Endodermal cell (in vitro differentiated cells): ENCODE measurements at regions not wholly inside any gene's neighbourhood (a gene's known extent, or its start where the extent isn't known, plus 50 kb on each side); places are given as distances from the start of the nearest gene placed in this dataset.

Source experiments
- DNase-seq: peaks from one replicate; pipeline ENCODE4 v3.0.0-alpha.2; 2017
- H3K27ac ChIP-seq: 2 replicates; pipeline ENCODE4 v1.5.1; 2013; ENCODE audit warnings: mild to moderate bottlenecking, low read depth, low read length, moderate library complexity
- H3K27me3 ChIP-seq: 2 replicates; pipeline ENCODE4 v1.6.1; 2013; ENCODE audit warnings: mild to moderate bottlenecking, low read length, moderate library complexity; ENCODE audit not compliant: insufficient read depth, control insufficient read depth, poor library complexity, severe bottlenecking
- H3K36me3 ChIP-seq: 2 replicates; pipeline ENCODE4 v1.7.0; 2013; ENCODE audit warnings: mild to moderate bottlenecking, low read length, moderate library complexity; ENCODE audit not compliant: control insufficient read depth, insufficient read depth
- H3K4me1 ChIP-seq: one replicate; pipeline ENCODE4 v1.7.0; 2013; ENCODE audit warnings: low read length; ENCODE audit not compliant: control insufficient read depth, insufficient read depth
- H3K4me3 ChIP-seq: 2 replicates; pipeline ENCODE4 v1.5.1; 2013; ENCODE audit warnings: mild to moderate bottlenecking, low read length, moderate library complexity
- H3K9ac ChIP-seq: 2 replicates; pipeline ENCODE4 v1.6.1; 2013; ENCODE audit warnings: mild to moderate bottlenecking, low read length, moderate library complexity; ENCODE audit not compliant: poor library complexity, severe bottlenecking; ENCODE audit errors: extremely low read depth
- H3K9me3 ChIP-seq: 2 replicates; pipeline ENCODE4 v1.6.1; 2013; ENCODE audit warnings: mild to moderate bottlenecking, low read length, moderate library complexity; ENCODE audit not compliant: control insufficient read depth
- H3K27ac Mint-ChIP-seq: 2 replicates; pipeline ENCODE4 v1.8.0; 2020; ENCODE audit warnings: mixed read lengths
- H3K27me3 Mint-ChIP-seq: 2 replicates; pipeline ENCODE4 v1.8.0; 2021; ENCODE audit warnings: mild to moderate bottlenecking, mixed read lengths; ENCODE audit not compliant: insufficient read depth
- H3K36me3 Mint-ChIP-seq: 2 replicates; pipeline ENCODE4 v1.8.0; 2020; ENCODE audit warnings: low read depth, mixed read lengths
- H3K4me1 Mint-ChIP-seq: 2 replicates; pipeline ENCODE4 v1.8.0; 2020; ENCODE audit warnings: mixed read lengths
- H3K4me3 Mint-ChIP-seq: 2 replicates; pipeline ENCODE4 v1.8.0; 2020; ENCODE audit warnings: mild to moderate bottlenecking, moderate library complexity, mixed read lengths
- H3K9me3 Mint-ChIP-seq: 2 replicates; pipeline ENCODE4 v1.8.0; 2020; ENCODE audit warnings: mild to moderate bottlenecking, mixed read lengths
- WGBS, 2 experiments: methylation state at CpG; one replicate each; pipeline versions ENCODE4 v1.1.5 to v1.1.7; 2013; ENCODE audit warnings: missing lambda C conversion rate in 2 of 2, mixed read lengths in 1 of 2; ENCODE audit not compliant: insufficient coverage in 1 of 2, insufficient read length in 1 of 2; 5-methylcytosine and 5-hydroxymethylcytosine counted together
- TF ChIP-seq, protein P1 (sequence below): fragments of 200-600 bp; sonication (generic); conservative IDR thresholded peaks from 2 replicates; pipeline ENCODE4 v1.5.0; 2021; ENCODE audit warnings: antibody characterized with exemption, mild to moderate bottlenecking

DNA sequence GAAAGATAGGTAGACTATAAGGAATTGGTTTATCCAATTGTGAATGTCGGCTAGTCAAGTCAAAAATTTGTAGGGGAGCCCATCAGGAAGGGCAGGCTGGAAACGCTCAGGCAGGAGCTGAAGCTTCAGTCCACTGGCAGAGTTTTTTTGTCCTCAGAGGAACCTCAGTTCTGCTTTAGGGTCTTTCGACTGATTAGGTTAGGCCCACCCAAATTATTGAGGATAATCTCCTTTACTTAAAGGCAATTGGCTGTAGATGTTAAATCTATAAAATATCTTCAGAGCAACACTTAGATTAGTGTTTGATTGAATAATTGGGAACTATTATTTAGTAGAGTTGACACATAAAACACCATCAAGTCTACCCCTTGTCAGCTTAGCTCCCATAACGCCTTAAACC lies 105.5 kb upstream of the ARHGAP5 start:
- Histone ChIP-seq H3K4me1 (no peaks in the 10 kb centered on the region), H3K9me3 (peaks cover 17% of the 10 kb centered on the region), H3K9ac (no peak overlapping the region), H3K27me3 (no peaks in the 10 kb centered on the region), H3K27ac (no peak overlapping the region), H3K4me3 (no peak overlapping the region), H3K36me3 (no peaks in the 10 kb centered on the region)
- Mint-ChIP-seq H3K4me3 (no peak overlapping the region), H3K27ac (no peak overlapping the region), H3K9me3 (peaks cover 21% of the 10 kb centered on the region), H3K36me3 (no peaks in the 10 kb centered on the region), H3K4me1 (no peaks in the 10 kb centered on the region), H3K27me3 (peaks cover 1% of the 10 kb centered on the region)
- TF ChIP-seq, protein P1, sequence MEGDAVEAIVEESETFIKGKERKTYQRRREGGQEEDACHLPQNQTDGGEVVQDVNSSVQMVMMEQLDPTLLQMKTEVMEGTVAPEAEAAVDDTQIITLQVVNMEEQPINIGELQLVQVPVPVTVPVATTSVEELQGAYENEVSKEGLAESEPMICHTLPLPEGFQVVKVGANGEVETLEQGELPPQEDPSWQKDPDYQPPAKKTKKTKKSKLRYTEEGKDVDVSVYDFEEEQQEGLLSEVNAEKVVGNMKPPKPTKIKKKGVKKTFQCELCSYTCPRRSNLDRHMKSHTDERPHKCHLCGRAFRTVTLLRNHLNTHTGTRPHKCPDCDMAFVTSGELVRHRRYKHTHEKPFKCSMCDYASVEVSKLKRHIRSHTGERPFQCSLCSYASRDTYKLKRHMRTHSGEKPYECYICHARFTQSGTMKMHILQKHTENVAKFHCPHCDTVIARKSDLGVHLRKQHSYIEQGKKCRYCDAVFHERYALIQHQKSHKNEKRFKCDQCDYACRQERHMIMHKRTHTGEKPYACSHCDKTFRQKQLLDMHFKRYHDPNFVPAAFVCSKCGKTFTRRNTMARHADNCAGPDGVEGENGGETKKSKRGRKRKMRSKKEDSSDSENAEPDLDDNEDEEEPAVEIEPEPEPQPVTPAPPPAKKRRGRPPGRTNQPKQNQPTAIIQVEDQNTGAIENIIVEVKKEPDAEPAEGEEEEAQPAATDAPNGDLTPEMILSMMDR, result no peak
- WGBS, 2 experiments, result 87 to 93% methylated on average over 3 to 4 of the region's 4 CpGs
- no peak for DNase-seq

DNA sequence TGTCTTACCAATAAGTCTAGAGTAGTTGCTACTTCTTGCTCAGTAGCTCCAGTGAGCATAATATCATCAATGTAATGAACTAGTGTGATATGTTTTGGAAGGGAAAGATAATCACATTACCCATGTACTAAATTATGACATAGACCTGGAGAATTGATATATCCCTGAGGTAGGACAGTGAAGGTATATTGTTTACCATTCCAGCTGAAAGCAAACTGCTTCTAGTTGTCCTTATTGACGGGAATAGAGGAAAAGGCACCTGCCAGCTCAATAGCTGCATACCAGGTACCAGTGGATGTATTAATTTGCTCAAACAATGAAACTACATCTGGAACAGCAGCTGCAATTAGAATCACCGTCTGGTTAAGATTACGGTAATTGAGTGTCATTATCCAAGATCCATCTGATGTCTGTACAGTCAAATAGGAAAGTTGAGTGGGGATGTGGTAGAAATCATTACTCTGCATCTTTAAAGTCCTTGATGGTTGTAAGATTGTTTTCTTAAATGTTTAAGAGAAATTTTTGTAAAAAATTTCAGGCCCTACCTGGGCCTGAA lies 100.0 kb upstream of the ARHGAP5 start:
- Histone ChIP-seq H3K4me3 (no peak overlapping the region), H3K9ac (no peak overlapping the region), H3K4me1 (no peaks in the 10 kb centered on the region), H3K27me3 (no peaks in the 10 kb centered on the region), H3K9me3 (peaks cover 13% of the 10 kb centered on the region), H3K36me3 (no peaks in the 10 kb centered on the region), H3K27ac (no peak overlapping the region)
- Mint-ChIP-seq H3K9me3 (peaks cover 29% of the 10 kb centered on the region), H3K4me3 (no peak overlapping the region), H3K27me3 (peaks cover 1% of the 10 kb centered on the region), H3K27ac (no peak overlapping the region), H3K4me1 (no peaks in the 10 kb centered on the region), H3K36me3 (no peaks in the 10 kb centered on the region)
- TF ChIP-seq, protein P1, result no peak
- 93 to 94% methylated on average over 3 of the region's 3 CpGs for WGBS, 2 experiments
- DNase-seq, result no peak

DNA sequence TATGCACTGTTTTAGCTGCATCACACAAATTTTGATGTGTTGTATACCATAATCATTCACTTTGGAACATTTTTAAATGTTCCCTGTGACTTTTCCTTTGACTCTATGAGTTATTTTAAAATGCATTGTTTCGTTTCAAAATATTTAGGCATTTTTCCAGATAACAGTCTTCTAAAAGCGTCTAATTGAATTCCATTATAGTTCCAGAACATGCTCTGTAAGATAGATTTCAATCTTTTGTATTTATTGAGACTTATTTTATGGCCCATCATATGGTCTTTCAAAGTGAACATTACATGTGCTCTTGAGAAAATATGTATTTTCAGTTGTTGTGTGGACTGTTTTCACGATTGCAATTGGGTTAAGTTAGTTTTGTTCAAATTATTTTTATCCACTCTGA lies 98.7 kb upstream of the ARHGAP5 start:
- Histone ChIP-seq H3K4me3 (no peak overlapping the region), H3K27me3 (no peaks in the 10 kb centered on the region), H3K9me3 (peaks cover 27% of the 10 kb centered on the region), H3K27ac (no peak overlapping the region), H3K36me3 (no peaks in the 10 kb centered on the region), H3K4me1 (no peaks in the 10 kb centered on the region), H3K9ac (no peak overlapping the region)
- Mint-ChIP-seq H3K27me3 (peaks cover 1% of the 10 kb centered on the region), H3K27ac (no peak overlapping the region), H3K9me3 (peaks cover 40% of the 10 kb centered on the region), H3K36me3 (no peaks in the 10 kb centered on the region), H3K4me1 (no peaks in the 10 kb centered on the region), H3K4me3 (no peak overlapping the region)
- TF ChIP-seq, protein P1, result no peak
- WGBS, 2 experiments, result 91 to 100% methylated on average over 2 of the region's 3 CpGs
- no peak for DNase-seq
